SK-N-SH (cell line): ENCODE measurements at regions not wholly inside any gene's neighbourhood (a gene's known extent, or its start where the extent isn't known, plus 50 kb on each side); places are given as distances from the start of the nearest gene placed in this dataset.

Source experiments
- CTCF ChIA-PET: fragments of 300-600, 350-600 bp; formaldehyde crosslinking; extraction: SDS; loops from one replicate; lab custom pipeline; 2021; lab: Yijun Ruan, JAX
- POLR2A ChIA-PET: fragments of 350-600 bp; sonication (Branson Sonifier 250); formaldehyde crosslinking; extraction: SDS; loops from one replicate; lab custom pipeline; 2020; ENCODE audit warnings: antibody characterized with exemption, inconsistent platforms; lab: Yijun Ruan, JAX
- DNase-seq: peaks from one replicate; pipeline ENCODE4 v3.0.0; 2012
- H2AFZ ChIP-seq: fragments of 200-600 bp; sonication (generic); 2 replicates; pipeline ENCODE4 v1.8.1; 2016; ENCODE audit warnings: antibody characterized with exemption, mild to moderate bottlenecking, low read depth
- H3F3A ChIP-seq: fragments of 200-600 bp; sonication (generic); replicated peaks from 2 replicates; pipeline ENCODE3; 2016; ENCODE audit warnings: antibody characterized with exemption, mild to moderate bottlenecking; ENCODE audit not compliant: insufficient read depth
- H3K27ac ChIP-seq, 2 experiments: fragments of 200-500 bp in 1 of 2; fragments of 200-600 bp in 1 of 2; sonication (Bioruptor generic) in 1 of 2; sonication (generic), shearing (Covaris generic) in 1 of 2; 2 replicates each; pipeline versions ENCODE4 v1.5.1 to v1.6.1; 2014 to 2016; ENCODE audit warnings: low read depth in 2 of 2, inconsistent platforms in 1 of 2, low read length in 1 of 2, mild to moderate bottlenecking in 1 of 2, mixed read lengths in 1 of 2
- H3K27me3 ChIP-seq: fragments of 200-600 bp; sonication (generic), shearing (Covaris generic); 2 replicates; pipeline ENCODE4 v1.6.1; 2016; ENCODE audit warnings: mixed run types; ENCODE audit not compliant: insufficient read depth
- H3K36me3 ChIP-seq, 2 experiments: fragments of 200-500 bp in 1 of 2; fragments of 200-600 bp in 1 of 2; sonication (Bioruptor generic) in 1 of 2; sonication (generic) in 1 of 2; replicated peaks in 1 of 2; 2 replicates each; pipeline versions ENCODE3 to v1.5.1; 2014 to 2016; ENCODE audit warnings: low read length in 1 of 2, mild to moderate bottlenecking in 1 of 2; ENCODE audit not compliant: insufficient read depth in 2 of 2, control insufficient read depth in 1 of 2
- H3K4me1 ChIP-seq, 2 experiments: fragments of 200-500 bp in 1 of 2; fragments of 200-600 bp in 1 of 2; sonication (Bioruptor generic) in 1 of 2; sonication (generic), shearing (Covaris generic) in 1 of 2; 2 replicates each; pipeline versions ENCODE4 v1.5.1 to v1.6.1; 2014 to 2016; ENCODE audit warnings: low read depth in 1 of 2, low read length in 1 of 2, mixed run types in 1 of 2; ENCODE audit not compliant: insufficient read depth in 2 of 2, control insufficient read depth in 1 of 2
- H3K4me2 ChIP-seq: fragments of 200-600 bp; sonication (generic), shearing (Covaris generic); 2 replicates; pipeline ENCODE4 v1.6.1; 2017; ENCODE audit warnings: mixed run types
- H3K4me3 ChIP-seq, 2 experiments: fragments of 200-500 bp in 1 of 2; fragments of 200-600 bp in 1 of 2; sonication (Bioruptor generic) in 1 of 2; sonication (generic), shearing (Covaris generic) in 1 of 2; 2 replicates each; pipeline versions ENCODE4 v1.5.1 to v1.8.1; 2014 to 2016; ENCODE audit warnings: low read depth in 2 of 2, inconsistent platforms in 1 of 2, low read length in 1 of 2, mild to moderate bottlenecking in 1 of 2, mixed read lengths in 1 of 2, moderate library complexity in 1 of 2
- H3K79me2 ChIP-seq: fragments of 200-600 bp; sonication (generic); 2 replicates; pipeline ENCODE4 v1.8.1; 2017; ENCODE audit warnings: mild to moderate bottlenecking; ENCODE audit not compliant: insufficient read depth
- H3K9ac ChIP-seq: fragments of 200-600 bp; sonication (generic); 2 replicates; pipeline ENCODE4 v1.6.1; 2017; ENCODE audit warnings: mixed run types
- H3K9me2 ChIP-seq: fragments of 200-600 bp; sonication (generic); 2 replicates; pipeline ENCODE4 v1.6.1; 2017; ENCODE audit warnings: mixed run types
- H3K9me3 ChIP-seq: fragments of 200-600 bp; sonication (generic); 2 replicates; pipeline ENCODE4 v1.6.1; 2017; ENCODE audit warnings: mixed run types, mild to moderate bottlenecking, moderate library complexity
- H4K20me1 ChIP-seq: fragments of 200-600 bp; sonication (generic); 2 replicates; pipeline ENCODE4 v1.6.1; 2017; ENCODE audit warnings: mild to moderate bottlenecking, mixed run types; ENCODE audit not compliant: insufficient read depth
- ELF1 ChIP-seq: IDR thresholded peaks from 2 replicates; pipeline ENCODE4 v1.4.0; 2012
- EP300 ChIP-seq, 2 experiments: IDR thresholded peaks; 2 replicates each; pipeline versions ENCODE4 v1.4.0 to v1.6.1; 2012; ENCODE audit warnings: borderline replicate concordance in 1 of 2, low read depth in 1 of 2, low read length in 1 of 2
- EZH2phosphoT487 ChIP-seq: fragments of 200-600 bp; sonication (generic); IDR thresholded peaks from 2 replicates; pipeline ENCODE4 v1.6.1; 2017; ENCODE audit warnings: low read depth, mixed run types, mild to moderate bottlenecking, antibody characterized with exemption, moderate library complexity, borderline replicate concordance
- FOSL2 ChIP-seq: IDR thresholded peaks from 2 replicates; pipeline ENCODE4 v1.4.0; 2012; ENCODE audit warnings: low read depth, mild to moderate bottlenecking, moderate library complexity, borderline replicate concordance
- FOXJ3 ChIP-seq: sonication (generic); formaldehyde crosslinking; IDR thresholded peaks from 2 replicates; pipeline ENCODE4 v1.5.1; 2020; ENCODE audit warnings: mild to moderate bottlenecking, missing genetic modification reagents
- FOXM1 ChIP-seq: IDR thresholded peaks from 2 replicates; pipeline ENCODE4 v1.4.0; 2012; ENCODE audit warnings: low read depth, mild to moderate bottlenecking
- GABPA ChIP-seq: IDR thresholded peaks from 2 replicates; pipeline ENCODE4 v1.4.0; 2012; ENCODE audit warnings: low read depth, mild to moderate bottlenecking
- JUND ChIP-seq: IDR thresholded peaks from 2 replicates; pipeline ENCODE4 v1.4.0; 2012
- POLR2AphosphoS5 ChIP-seq: IDR thresholded peaks from 2 replicates; pipeline ENCODE4 v1.6.1; 2012; ENCODE audit warnings: low read depth, low read length
- SIN3A ChIP-seq: IDR thresholded peaks from 2 replicates; pipeline ENCODE4 v1.6.1; 2012; ENCODE audit warnings: low read depth, mild to moderate bottlenecking, low read length, moderate library complexity, borderline replicate concordance
- SMC3 ChIP-seq: IDR thresholded peaks from 2 replicates; pipeline ENCODE4 v1.6.1; 2012; ENCODE audit warnings: low read depth, low read length, improper control_type of control experiment
- TAF1 ChIP-seq: IDR thresholded peaks from 2 replicates; pipeline ENCODE4 v1.6.1; 2012; ENCODE audit warnings: low read depth, mild to moderate bottlenecking, low read length, moderate library complexity, borderline replicate concordance
- TEAD4 ChIP-seq: IDR thresholded peaks from 2 replicates; pipeline ENCODE4 v1.4.0; 2012; ENCODE audit warnings: mild to moderate bottlenecking, borderline replicate concordance; ENCODE audit not compliant: insufficient read depth
- TF ChIP-seq, protein P1 (sequence below): fragments of 200-600 bp; sonication (generic); IDR thresholded peaks from 2 replicates; pipeline ENCODE4 v1.6.1; 2017; ENCODE audit warnings: antibody characterized with exemption, mild to moderate bottlenecking, moderate library complexity
- TF ChIP-seq, protein P2 (sequence below): IDR thresholded peaks from 2 replicates; pipeline ENCODE4 v1.4.0; 2012; ENCODE audit warnings: low read depth
- TF ChIP-seq, protein P3 (sequence below): IDR thresholded peaks from 2 replicates; pipeline ENCODE4; 2012
- TF ChIP-seq, protein P4 (sequence below): fragments of 150-350 bp; IDR thresholded peaks from 2 replicates; pipeline ENCODE4 v1.6.1; 2017; ENCODE audit warnings: antibody characterized with exemption, low read length, low read depth, borderline replicate concordance

DNA sequence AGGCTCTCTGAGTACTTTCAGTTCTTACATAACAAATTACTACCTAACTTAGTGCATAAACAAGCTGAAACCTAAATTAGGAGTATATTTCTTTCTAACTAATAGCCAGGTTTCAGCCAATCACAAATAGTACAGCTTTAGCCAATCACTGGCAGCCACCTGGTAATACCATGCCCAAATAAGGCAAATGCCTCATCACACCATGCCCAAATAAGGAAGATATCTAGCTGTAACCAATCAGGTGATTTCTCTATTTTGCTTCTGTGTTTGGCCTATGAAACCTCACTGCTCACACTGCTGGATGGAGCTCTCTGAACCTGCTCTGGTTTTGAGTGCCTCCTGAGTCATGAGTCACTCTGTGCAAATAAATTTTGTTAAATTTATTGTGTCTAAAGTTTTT lies 113.5 kb downstream of the DDIT4L start:
- no peak for TF ChIP-seq FOXJ3 (CRISPR knock-in tag)
- TF ChIP-seq JUND: no peak
- TF ChIP-seq, protein P1, sequence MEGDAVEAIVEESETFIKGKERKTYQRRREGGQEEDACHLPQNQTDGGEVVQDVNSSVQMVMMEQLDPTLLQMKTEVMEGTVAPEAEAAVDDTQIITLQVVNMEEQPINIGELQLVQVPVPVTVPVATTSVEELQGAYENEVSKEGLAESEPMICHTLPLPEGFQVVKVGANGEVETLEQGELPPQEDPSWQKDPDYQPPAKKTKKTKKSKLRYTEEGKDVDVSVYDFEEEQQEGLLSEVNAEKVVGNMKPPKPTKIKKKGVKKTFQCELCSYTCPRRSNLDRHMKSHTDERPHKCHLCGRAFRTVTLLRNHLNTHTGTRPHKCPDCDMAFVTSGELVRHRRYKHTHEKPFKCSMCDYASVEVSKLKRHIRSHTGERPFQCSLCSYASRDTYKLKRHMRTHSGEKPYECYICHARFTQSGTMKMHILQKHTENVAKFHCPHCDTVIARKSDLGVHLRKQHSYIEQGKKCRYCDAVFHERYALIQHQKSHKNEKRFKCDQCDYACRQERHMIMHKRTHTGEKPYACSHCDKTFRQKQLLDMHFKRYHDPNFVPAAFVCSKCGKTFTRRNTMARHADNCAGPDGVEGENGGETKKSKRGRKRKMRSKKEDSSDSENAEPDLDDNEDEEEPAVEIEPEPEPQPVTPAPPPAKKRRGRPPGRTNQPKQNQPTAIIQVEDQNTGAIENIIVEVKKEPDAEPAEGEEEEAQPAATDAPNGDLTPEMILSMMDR: no peak
- TF ChIP-seq, protein P2, sequence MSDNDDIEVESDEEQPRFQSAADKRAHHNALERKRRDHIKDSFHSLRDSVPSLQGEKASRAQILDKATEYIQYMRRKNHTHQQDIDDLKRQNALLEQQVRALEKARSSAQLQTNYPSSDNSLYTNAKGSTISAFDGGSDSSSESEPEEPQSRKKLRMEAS: no peak
- no peak for TF ChIP-seq FOXM1
- TF ChIP-seq SIN3A: no peak
- no peak for TF ChIP-seq ELF1
- no peak for TF ChIP-seq TAF1
- TF ChIP-seq, protein P3, sequence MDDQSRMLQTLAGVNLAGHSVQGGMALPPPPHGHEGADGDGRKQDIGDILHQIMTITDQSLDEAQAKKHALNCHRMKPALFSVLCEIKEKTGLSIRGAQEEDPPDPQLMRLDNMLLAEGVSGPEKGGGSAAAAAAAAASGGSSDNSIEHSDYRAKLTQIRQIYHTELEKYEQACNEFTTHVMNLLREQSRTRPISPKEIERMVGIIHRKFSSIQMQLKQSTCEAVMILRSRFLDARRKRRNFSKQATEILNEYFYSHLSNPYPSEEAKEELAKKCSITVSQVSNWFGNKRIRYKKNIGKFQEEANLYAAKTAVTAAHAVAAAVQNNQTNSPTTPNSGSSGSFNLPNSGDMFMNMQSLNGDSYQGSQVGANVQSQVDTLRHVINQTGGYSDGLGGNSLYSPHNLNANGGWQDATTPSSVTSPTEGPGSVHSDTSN: no peak
- TF ChIP-seq EZH2phosphoT487: no peak
- TF ChIP-seq TEAD4: no peak
- no peak for TF ChIP-seq SMC3
- TF ChIP-seq, protein P4, sequence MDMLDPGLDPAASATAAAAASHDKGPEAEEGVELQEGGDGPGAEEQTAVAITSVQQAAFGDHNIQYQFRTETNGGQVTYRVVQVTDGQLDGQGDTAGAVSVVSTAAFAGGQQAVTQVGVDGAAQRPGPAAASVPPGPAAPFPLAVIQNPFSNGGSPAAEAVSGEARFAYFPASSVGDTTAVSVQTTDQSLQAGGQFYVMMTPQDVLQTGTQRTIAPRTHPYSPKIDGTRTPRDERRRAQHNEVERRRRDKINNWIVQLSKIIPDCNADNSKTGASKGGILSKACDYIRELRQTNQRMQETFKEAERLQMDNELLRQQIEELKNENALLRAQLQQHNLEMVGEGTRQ: no peak
- no peak for TF ChIP-seq GABPA
- TF ChIP-seq FOSL2: no peak
- no peak for TF ChIP-seq POLR2AphosphoS5
- no peak for TF ChIP-seq EP300 (IDR thresholded peaks at IDR 0.05; ENCODE audit: borderline replicate concordance in 1 of 2, low read depth in 1 of 2, low read length in 1 of 2)
- TF ChIP-seq, all 33 proteins: peak for 0
- Histone ChIP-seq H3K9ac (no peak overlapping the region), H3K4me2 (no peak overlapping the region), H3K79me2 (no peaks in the 10 kb centered on the region), H3K36me3 (no peaks in the 10 kb centered on the region), H3K9me2 (no peaks in the 10 kb centered on the region), H2AFZ (no peak overlapping the region), H3K27me3 (no peaks in the 10 kb centered on the region), H3K4me1 (no peaks in the 10 kb centered on the region), H3F3A (no peaks in the 10 kb centered on the region), H4K20me1 (no peaks in the 10 kb centered on the region), H3K27ac (no peak overlapping the region), H3K4me3 (no peak overlapping the region), H3K9me3 (no peaks in the 10 kb centered on the region)
- ChIA-PET POLR2A (no interaction called here), CTCF (interaction anchor here (0.8 to 3.7 kb wide), 2 partner anchors 17 to 79 kb away, joined by 5 to 18 read pairs; no protein-coding TSS in a partner anchor)
- no peak for DNase-seq
